ENCODE measurements at regions not wholly inside any gene's neighbourhood (a gene's known extent, or its start where the extent isn't known, plus 50 kb on each side); places are given as distances from the start of the nearest gene placed in this dataset.

GRCh38 chr15:53462651-53463050, 296.8 kb downstream of the WDR72 start:
- DNase-seq, result no peak
- TF ChIP-seq, protein P1, sequence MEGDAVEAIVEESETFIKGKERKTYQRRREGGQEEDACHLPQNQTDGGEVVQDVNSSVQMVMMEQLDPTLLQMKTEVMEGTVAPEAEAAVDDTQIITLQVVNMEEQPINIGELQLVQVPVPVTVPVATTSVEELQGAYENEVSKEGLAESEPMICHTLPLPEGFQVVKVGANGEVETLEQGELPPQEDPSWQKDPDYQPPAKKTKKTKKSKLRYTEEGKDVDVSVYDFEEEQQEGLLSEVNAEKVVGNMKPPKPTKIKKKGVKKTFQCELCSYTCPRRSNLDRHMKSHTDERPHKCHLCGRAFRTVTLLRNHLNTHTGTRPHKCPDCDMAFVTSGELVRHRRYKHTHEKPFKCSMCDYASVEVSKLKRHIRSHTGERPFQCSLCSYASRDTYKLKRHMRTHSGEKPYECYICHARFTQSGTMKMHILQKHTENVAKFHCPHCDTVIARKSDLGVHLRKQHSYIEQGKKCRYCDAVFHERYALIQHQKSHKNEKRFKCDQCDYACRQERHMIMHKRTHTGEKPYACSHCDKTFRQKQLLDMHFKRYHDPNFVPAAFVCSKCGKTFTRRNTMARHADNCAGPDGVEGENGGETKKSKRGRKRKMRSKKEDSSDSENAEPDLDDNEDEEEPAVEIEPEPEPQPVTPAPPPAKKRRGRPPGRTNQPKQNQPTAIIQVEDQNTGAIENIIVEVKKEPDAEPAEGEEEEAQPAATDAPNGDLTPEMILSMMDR (IDR thresholded peaks at IDR 0.05), result no peak
- Histone ChIP-seq H3K4me3 (no peak overlapping the region), H3K27ac (no peak overlapping the region), H3K9me3 (no peaks in the 10 kb centered on the region), H3K4me1 (no peaks in the 10 kb centered on the region), H3K27me3 (ENCODE audit: low read depth) (no peaks in the 10 kb centered on the region), H3K36me3 (no peaks in the 10 kb centered on the region)
- no peak for ATAC-seq
- intact Hi-C loops (cut with DNase I), result no loop called here

DNA sequence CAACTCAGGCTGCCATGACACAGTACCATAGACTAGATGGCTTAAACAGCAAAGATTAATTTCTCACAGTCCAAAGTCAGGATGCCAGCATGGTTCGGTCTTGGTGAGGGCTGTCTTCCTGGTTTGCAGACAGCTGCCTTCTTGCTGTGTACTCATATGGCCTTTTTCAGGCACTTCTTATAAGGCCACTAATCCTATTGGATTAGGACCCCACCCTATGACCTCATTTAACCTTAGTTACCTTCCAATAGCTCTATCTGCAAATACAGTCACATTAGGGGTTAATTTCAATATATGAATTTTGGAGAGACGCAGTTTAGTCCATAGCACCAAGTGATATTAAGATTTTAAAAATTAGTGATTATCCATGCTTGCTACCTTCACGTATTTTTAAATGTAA, 297.8 kb downstream of the WDR72 start:
- TF ChIP-seq, protein P1 (IDR thresholded peaks at IDR 0.05), result no peak

DNA sequence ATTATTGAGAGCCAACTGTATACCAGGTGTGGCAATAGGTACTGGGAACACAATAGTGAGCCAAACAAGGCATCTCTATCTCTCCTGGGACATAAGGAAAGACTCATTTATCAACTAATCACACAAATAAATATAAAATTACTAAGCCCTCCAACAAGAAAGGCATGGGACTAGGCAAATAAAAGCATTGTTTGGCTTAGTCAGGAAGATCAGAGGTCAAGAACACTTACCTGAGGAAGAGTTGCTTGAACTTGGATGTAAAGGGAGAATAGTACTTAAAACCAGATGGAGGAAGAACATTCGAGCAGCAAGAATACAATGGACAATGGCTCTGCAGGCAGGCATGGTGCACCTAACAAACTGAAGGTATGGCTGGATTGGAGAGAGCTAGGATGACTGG, 300.7 kb downstream of the WDR72 start:
- Histone ChIP-seq H3K4me3 (no peak overlapping the region), H3K27ac (no peak overlapping the region), H3K36me3 (no peaks in the 10 kb centered on the region), H3K27me3 (ENCODE audit: low read depth) (no peaks in the 10 kb centered on the region), H3K9me3 (no peaks in the 10 kb centered on the region), H3K4me1 (no peaks in the 10 kb centered on the region)
- TF ChIP-seq, protein P1 (IDR thresholded peaks at IDR 0.05), result no peak
- intact Hi-C loops (cut with DNase I), result no loop called here
- DNase-seq (no peak), ATAC-seq (no peak)

More for the DNA sequence above, 297.8 kb downstream of the WDR72 start:
- no peak overlapping the region for H3K4me3 ChIP-seq
- no peak for DNase-seq
- H3K27me3 ChIP-seq (ENCODE audit: low read depth), result no peaks in the 10 kb centered on the region
- no peak overlapping the region for H3K27ac ChIP-seq
- no peaks in the 10 kb centered on the region for H3K9me3 ChIP-seq
- no peaks in the 10 kb centered on the region for H3K36me3 ChIP-seq
- ATAC-seq, result no peak
- no peaks in the 10 kb centered on the region for H3K4me1 ChIP-seq
- intact Hi-C loops (cut with DNase I), result no loop called here

DNA sequence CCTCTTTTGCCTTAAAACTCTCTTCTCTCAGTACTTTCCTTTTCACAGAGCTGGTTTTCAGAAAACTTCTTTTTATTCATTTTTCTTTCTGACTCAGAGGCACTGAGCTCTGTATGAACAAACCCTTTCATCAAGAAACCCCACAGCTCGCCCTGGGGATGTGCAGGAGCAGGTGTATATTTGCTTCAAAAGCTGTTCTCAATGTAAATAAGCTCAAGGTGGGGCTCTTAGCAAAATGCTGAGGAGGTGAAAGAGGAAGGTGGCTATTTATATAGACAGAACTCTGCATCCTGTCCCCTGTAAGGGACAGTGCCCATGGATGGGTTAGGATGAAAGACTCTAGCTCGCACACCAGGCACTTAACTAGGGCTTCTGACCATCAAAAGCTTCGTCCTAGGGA, 302.0 kb downstream of the WDR72 start:
- TF ChIP-seq, protein P1 (IDR thresholded peaks at IDR 0.05), result no peak
- no peak for ATAC-seq
- H3K4me1 ChIP-seq, result no peaks in the 10 kb centered on the region

DNA sequence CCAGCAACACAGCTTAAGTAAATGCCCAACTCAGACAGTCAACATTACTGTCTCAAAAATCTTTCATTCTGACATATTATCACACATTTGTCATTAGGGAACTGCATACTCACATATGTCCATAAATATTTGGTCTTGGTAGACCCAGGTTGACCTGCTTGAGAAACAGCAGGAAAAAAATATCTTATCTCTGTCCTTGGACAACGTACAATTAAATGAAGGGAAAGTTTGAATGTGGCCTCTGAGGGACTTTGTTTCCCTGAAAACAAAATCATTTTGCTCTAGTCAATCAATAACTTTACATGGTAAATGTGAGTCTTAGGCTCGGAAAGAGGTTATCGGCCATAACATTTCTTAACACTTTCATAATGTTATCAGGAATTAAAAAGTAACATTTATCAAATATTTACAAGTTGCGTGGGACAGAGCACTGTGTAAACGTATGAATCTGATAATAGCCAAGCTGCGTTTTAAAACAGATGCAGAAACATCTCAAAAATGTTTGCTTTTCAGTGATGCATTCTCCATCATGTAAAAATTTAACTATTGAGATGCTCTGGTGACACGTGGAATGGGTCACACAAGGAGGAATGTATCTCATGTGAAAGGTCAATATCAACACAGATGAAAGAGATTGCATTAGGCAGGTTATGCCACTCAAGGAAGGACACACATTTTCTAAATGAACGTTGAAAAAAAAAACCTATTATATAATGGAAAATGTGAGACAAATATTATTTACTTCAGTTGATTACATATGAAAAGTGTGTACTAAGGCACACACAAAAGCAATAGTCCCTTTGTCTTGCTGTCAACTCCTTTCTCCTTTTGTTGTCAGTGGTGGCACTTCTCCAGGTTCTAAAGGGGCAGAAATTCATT, 304.4 kb downstream of the WDR72 start:
- no peaks in the 10 kb centered on the region for H3K36me3 ChIP-seq
- TF ChIP-seq, protein P1 (IDR thresholded peaks at IDR 0.05), result no peak
- no peak overlapping the region for H3K27ac ChIP-seq
- DNase-seq, result no peak
- no peaks in the 10 kb centered on the region for H3K9me3 ChIP-seq
- H3K4me3 ChIP-seq, result no peak overlapping the region
- intact Hi-C loops (cut with DNase I), result no loop called here
- no peaks in the 10 kb centered on the region for H3K4me1 ChIP-seq
- peak in 1 of 2 donors; percentile 49 for ATAC-seq
- no peaks in the 10 kb centered on the region for H3K27me3 ChIP-seq (ENCODE audit: low read depth)

More for the DNA sequence above, 302.0 kb downstream of the WDR72 start:
- H3K9me3 ChIP-seq, result no peaks in the 10 kb centered on the region
- DNase-seq, result no peak
- no peaks in the 10 kb centered on the region for H3K27me3 ChIP-seq (ENCODE audit: low read depth)
- H3K4me3 ChIP-seq, result no peak overlapping the region
- no peaks in the 10 kb centered on the region for H3K36me3 ChIP-seq
- H3K27ac ChIP-seq, result no peak overlapping the region
- intact Hi-C loops (cut with DNase I), result no loop called here

All from lower lobe of right lung (tissue), 2 donors.